GM12878 (cell line): ENCODE measurements at regions not wholly inside any gene's neighbourhood (a gene's known extent, or its start where the extent isn't known, plus 50 kb on each side); places are given as distances from the start of the nearest gene placed in this dataset.

Experiments
- ATAC-seq: fragments of 200-7000 bp; cut with Tn5 transposase; 3 replicates; pipeline ENCODE4 v1.9.1; 2020; ENCODE audit warnings: mild to moderate bottlenecking, moderate library complexity
- BruUV-seq: library from RNA; stranded (reverse); fragments of 400-500 nt; replicated peaks from 2 replicates; lab custom pipeline; 2021; lab: Mats Ljungman, UMichigan
- CTCF ChIA-PET: fragments of 300-600 bp; sonication (Branson Sonifier 250); formaldehyde crosslinking; extraction: SDS; loops from one replicate; lab custom pipeline; 2021; ENCODE audit warnings: inconsistent platforms; lab: Yijun Ruan, JAX
- POLR2A ChIA-PET: fragments of 350-600 bp; formaldehyde crosslinking; extraction: SDS; loops from one replicate; lab custom pipeline; 2021; ENCODE audit warnings: inconsistent platforms; lab: Charles Lee
- RAD21 ChIA-PET: fragments of 300-600 bp; sonication (Branson Sonifier 250); formaldehyde crosslinking; loops from one replicate; lab custom pipeline; 2023; ENCODE audit warnings: antibody characterized with exemption; ENCODE audit not compliant: unreplicated experiment; lab: Charles Lee
- SMC1A ChIA-PET: fragments of 300-600 bp; sonication (Branson Sonifier 250); formaldehyde crosslinking; loops from one replicate; lab custom pipeline; 2023; ENCODE audit not compliant: unreplicated experiment, uncharacterized antibody; lab: Charles Lee
- DNase-seq: peaks from one replicate; pipeline ENCODE4 v3.0.0-alpha.2; 2011; ENCODE audit warnings: low read depth, low spot score
- FAIRE-seq: peaks from 3 replicates; lab custom pipeline; 2011; peaks lifted over from hg19 to GRCh38; lab: Jason Lieb, UNC
- H2AFZ ChIP-seq: 2 replicates; pipeline ENCODE4 v1.6.0; 2011; ENCODE audit warnings: low read depth, low read length, control low read depth; ENCODE audit not compliant: control insufficient read depth
- H3K27ac ChIP-seq: 2 replicates; pipeline ENCODE4 v1.5.1; 2011; ENCODE audit warnings: control low read depth; ENCODE audit not compliant: control insufficient read depth, insufficient read depth
- H3K27me3 ChIP-seq, 2 experiments: replicated peaks in 1 of 2; 2 replicates each; pipeline versions ENCODE4 v1.6.0 to v1.6.1; 2011; ENCODE audit warnings: low read length in 1 of 2; ENCODE audit not compliant: control insufficient read depth in 2 of 2, insufficient read depth in 2 of 2
- H3K36me3 ChIP-seq, 2 experiments: 2 replicates each; pipeline ENCODE4 v1.5.1; 2011; ENCODE audit warnings: low read length in 1 of 2; ENCODE audit not compliant: control insufficient read depth in 2 of 2, insufficient read depth in 2 of 2
- H3K4me1 ChIP-seq: 2 replicates; pipeline ENCODE4 v1.6.1; 2011; ENCODE audit warnings: mild to moderate bottlenecking, low read length, moderate library complexity, mixed read lengths; ENCODE audit not compliant: control insufficient read depth, insufficient read depth
- H3K4me2 ChIP-seq: 2 replicates; pipeline ENCODE4 v1.6.0; 2011; ENCODE audit warnings: control low read depth; ENCODE audit not compliant: control insufficient read depth, insufficient read depth
- H3K4me3 ChIP-seq: fragments of 200-600 bp; sonication (generic); 2 replicates; pipeline ENCODE4 v1.5.1; 2016
- H3K79me2 ChIP-seq: 2 replicates; pipeline ENCODE4 v1.6.0; 2011; ENCODE audit warnings: low read length; ENCODE audit not compliant: control insufficient read depth, insufficient read depth
- H3K9ac ChIP-seq: 2 replicates; pipeline ENCODE4 v1.8.0; 2011; ENCODE audit warnings: low read length, control low read depth, mixed read lengths; ENCODE audit not compliant: control insufficient read depth, insufficient read depth
- H3K9me3 ChIP-seq: replicated peaks from 3 replicates; pipeline ENCODE4 v1.5.1; 2011; ENCODE audit warnings: mild to moderate bottlenecking, low read length; ENCODE audit not compliant: control insufficient read depth, insufficient read depth
- H4K20me1 ChIP-seq: 2 replicates; pipeline ENCODE4 v1.6.0; 2011; ENCODE audit not compliant: control insufficient read depth, insufficient read depth
- CBFB ChIP-seq: IDR thresholded peaks from 2 replicates; pipeline ENCODE4 v1.6.1; 2016; ENCODE audit warnings: antibody characterized with exemption, low read depth
- HDAC6 ChIP-seq: fragments of 200-600 bp; sonication (generic); IDR thresholded peaks from one replicate; pipeline ENCODE4 v1.8.0; 2017; ENCODE audit warnings: antibody characterized with exemption; ENCODE audit not compliant: unreplicated experiment
- IRF4 ChIP-seq: IDR thresholded peaks from 2 replicates; pipeline ENCODE4 v1.6.1; 2011; ENCODE audit warnings: low read depth, low read length
- MTA3 ChIP-seq: IDR thresholded peaks from 2 replicates; pipeline ENCODE4 v1.6.1; 2012; ENCODE audit warnings: low read length, inconsistent platforms, borderline replicate concordance
- RELA ChIP-seq: fragments of 450-650 bp; IDR thresholded peaks from 2 replicates; pipeline ENCODE4 v1.8.0; 2014; ENCODE audit warnings: borderline replicate concordance; ENCODE audit not compliant: partially characterized antibody
- RUNX3 ChIP-seq: IDR thresholded peaks from 2 replicates; pipeline ENCODE4 v1.6.1; 2012; ENCODE audit warnings: low read length, inconsistent platforms
- SIX5 ChIP-seq: IDR thresholded peaks from 2 replicates; pipeline ENCODE4 v1.6.1; 2011; ENCODE audit warnings: mild to moderate bottlenecking, low read depth, low read length, moderate library complexity; ENCODE audit not compliant: severe bottlenecking
- STAT1 ChIP-seq: fragments of 450-650 bp; conservative IDR thresholded peaks from 2 replicates; pipeline ENCODE4 v1.6.1; 2014; ENCODE audit warnings: antibody characterized with exemption, mild to moderate bottlenecking
- TBL1XR1 ChIP-seq: IDR thresholded peaks from 2 replicates; pipeline ENCODE4 v1.6.1; 2012; ENCODE audit warnings: low read depth, low read length, improper control_type of control experiment
- WGBS: methylation state at CpG from one replicate; pipeline ENCODE4 v1.1.6; 2016; ENCODE audit warnings: low lambda C conversion rate; ENCODE audit not compliant: insufficient replicate concordance, insufficient coverage; ENCODE audit errors: missing lambda C conversion rate; 5-methylcytosine and 5-hydroxymethylcytosine counted together
- in situ Hi-C: fragments of 300-500 bp; cut with MboI; formaldehyde crosslinking; loops from 9 replicates; pipeline ENCODE4 v1.14.3; 2018; ENCODE audit warnings: mixed read lengths
- intact Hi-C: fragments of 100-400 bp; cut with micrococcal nuclease; formaldehyde crosslinking; loops from one replicate; pipeline ENCODE4 v1.14.2; 2022; ENCODE audit not compliant: unreplicated experiment
- TF ChIP-seq, protein P1 (sequence below): IDR thresholded peaks from 2 replicates; pipeline ENCODE4 v1.6.1; 2011; ENCODE audit warnings: low read depth, low read length, improper control_type of control experiment, borderline replicate concordance
- TF ChIP-seq, protein P2 (sequence below): fragments of 450-650 bp; IDR thresholded peaks from 2 replicates; pipeline ENCODE4 v1.6.1; 2016; ENCODE audit warnings: mild to moderate bottlenecking, moderate library complexity, borderline replicate concordance
- TF ChIP-seq, protein P3 (sequence below): IDR thresholded peaks from 2 replicates; pipeline ENCODE4 v1.6.1; 2012; ENCODE audit warnings: mild to moderate bottlenecking, low read depth, low read length

GRCh38 chr2:65739927-65740326 lies 307.5 kb upstream of the SPRED2 start:
- ChIA-PET RAD21 (no interaction called here), CTCF (no interaction called here), SMC1A (no interaction called here), POLR2A (no interaction called here)
- no peaks in the 10 kb centered on the region for H3K4me1 ChIP-seq
- H3K79me2 ChIP-seq, result no peaks in the 10 kb centered on the region
- BruUV-seq, result no TSS peak
- no peak for DNase-seq
- ATAC-seq, result no peak
- TF ChIP-seq HDAC6 (no peak), TBL1XR1 (no peak), STAT1 (no peak), RELA (no peak), IRF4 (no peak), CBFB (no peak), SIX5 (no peak), MTA3 (no peak), RUNX3 (no peak)
- TF ChIP-seq, protein P1, sequence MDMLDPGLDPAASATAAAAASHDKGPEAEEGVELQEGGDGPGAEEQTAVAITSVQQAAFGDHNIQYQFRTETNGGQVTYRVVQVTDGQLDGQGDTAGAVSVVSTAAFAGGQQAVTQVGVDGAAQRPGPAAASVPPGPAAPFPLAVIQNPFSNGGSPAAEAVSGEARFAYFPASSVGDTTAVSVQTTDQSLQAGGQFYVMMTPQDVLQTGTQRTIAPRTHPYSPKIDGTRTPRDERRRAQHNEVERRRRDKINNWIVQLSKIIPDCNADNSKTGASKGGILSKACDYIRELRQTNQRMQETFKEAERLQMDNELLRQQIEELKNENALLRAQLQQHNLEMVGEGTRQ, result no peak
- TF ChIP-seq, protein P2, sequence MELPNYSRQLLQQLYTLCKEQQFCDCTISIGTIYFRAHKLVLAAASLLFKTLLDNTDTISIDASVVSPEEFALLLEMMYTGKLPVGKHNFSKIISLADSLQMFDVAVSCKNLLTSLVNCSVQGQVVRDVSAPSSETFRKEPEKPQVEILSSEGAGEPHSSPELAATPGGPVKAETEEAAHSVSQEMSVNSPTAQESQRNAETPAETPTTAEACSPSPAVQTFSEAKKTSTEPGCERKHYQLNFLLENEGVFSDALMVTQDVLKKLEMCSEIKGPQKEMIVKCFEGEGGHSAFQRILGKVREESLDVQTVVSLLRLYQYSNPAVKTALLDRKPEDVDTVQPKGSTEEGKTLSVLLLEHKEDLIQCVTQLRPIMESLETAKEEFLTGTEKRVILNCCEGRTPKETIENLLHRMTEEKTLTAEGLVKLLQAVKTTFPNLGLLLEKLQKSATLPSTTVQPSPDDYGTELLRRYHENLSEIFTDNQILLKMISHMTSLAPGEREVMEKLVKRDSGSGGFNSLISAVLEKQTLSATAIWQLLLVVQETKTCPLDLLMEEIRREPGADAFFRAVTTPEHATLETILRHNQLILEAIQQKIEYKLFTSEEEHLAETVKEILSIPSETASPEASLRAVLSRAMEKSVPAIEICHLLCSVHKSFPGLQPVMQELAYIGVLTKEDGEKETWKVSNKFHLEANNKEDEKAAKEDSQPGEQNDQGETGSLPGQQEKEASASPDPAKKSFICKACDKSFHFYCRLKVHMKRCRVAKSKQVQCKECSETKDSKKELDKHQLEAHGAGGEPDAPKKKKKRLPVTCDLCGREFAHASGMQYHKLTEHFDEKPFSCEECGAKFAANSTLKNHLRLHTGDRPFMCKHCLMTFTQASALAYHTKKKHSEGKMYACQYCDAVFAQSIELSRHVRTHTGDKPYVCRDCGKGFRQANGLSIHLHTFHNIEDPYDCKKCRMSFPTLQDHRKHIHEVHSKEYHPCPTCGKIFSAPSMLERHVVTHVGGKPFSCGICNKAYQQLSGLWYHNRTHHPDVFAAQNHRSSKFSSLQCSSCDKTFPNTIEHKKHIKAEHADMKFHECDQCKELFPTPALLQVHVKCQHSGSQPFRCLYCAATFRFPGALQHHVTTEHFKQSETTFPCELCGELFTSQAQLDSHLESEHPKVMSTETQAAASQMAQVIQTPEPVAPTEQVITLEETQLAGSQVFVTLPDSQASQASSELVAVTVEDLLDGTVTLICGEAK, result no peak
- TF ChIP-seq, protein P3, sequence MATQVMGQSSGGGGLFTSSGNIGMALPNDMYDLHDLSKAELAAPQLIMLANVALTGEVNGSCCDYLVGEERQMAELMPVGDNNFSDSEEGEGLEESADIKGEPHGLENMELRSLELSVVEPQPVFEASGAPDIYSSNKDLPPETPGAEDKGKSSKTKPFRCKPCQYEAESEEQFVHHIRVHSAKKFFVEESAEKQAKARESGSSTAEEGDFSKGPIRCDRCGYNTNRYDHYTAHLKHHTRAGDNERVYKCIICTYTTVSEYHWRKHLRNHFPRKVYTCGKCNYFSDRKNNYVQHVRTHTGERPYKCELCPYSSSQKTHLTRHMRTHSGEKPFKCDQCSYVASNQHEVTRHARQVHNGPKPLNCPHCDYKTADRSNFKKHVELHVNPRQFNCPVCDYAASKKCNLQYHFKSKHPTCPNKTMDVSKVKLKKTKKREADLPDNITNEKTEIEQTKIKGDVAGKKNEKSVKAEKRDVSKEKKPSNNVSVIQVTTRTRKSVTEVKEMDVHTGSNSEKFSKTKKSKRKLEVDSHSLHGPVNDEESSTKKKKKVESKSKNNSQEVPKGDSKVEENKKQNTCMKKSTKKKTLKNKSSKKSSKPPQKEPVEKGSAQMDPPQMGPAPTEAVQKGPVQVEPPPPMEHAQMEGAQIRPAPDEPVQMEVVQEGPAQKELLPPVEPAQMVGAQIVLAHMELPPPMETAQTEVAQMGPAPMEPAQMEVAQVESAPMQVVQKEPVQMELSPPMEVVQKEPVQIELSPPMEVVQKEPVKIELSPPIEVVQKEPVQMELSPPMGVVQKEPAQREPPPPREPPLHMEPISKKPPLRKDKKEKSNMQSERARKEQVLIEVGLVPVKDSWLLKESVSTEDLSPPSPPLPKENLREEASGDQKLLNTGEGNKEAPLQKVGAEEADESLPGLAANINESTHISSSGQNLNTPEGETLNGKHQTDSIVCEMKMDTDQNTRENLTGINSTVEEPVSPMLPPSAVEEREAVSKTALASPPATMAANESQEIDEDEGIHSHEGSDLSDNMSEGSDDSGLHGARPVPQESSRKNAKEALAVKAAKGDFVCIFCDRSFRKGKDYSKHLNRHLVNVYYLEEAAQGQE, result no peak
- no peak overlapping the region for H3K27ac ChIP-seq
- WGBS, result 67% methylated on average over 1 of the region's 1 CpG
- H3K4me3 ChIP-seq, result no peak overlapping the region
- intact Hi-C loops, result no loop called here
- no peaks in the 10 kb centered on the region for H4K20me1 ChIP-seq
- H2AFZ ChIP-seq, result no peak overlapping the region
- H3K4me2 ChIP-seq, result no peak overlapping the region
- peaks cover 0 to 2% of the 10 kb centered on the region in 2 experiments; a peak in 2 of 4 replicates for H3K27me3 ChIP-seq
- H3K9me3 ChIP-seq, result no peaks in the 10 kb centered on the region
- no peak for FAIRE-seq
- in situ Hi-C loops, result no loop called here
- no peaks in the 10 kb centered on the region for H3K36me3 ChIP-seq
- H3K9ac ChIP-seq, result no peak overlapping the region
